ENCODE measurements at regions not wholly inside any gene's neighbourhood (a gene's known extent, or its start where the extent isn't known, plus 50 kb on each side); places are given as distances from the start of the nearest gene placed in this dataset.

DNA sequence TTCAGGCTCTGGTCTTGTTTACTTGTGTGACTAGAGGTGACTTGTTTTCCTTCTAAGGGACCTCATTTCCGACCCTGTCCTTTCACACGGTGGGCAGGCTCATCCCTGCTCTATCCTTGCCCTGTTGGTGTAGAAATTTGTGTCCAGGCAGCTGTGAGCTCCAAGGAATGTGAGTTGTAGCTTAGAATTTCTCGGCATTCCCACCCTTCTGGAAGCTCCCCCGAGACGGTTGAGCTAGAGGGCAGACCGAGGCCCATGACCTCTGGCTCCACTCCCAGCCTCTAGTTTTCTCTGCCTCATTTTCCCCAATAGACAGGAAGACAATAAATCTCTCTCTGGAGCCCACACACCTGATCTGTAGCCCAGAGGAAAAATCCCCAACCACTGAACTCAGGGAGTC is 100.9 kb downstream of the NAV1 start:
- Histone ChIP-seq H3K27ac (ENCODE audit: low read length) (no peak overlapping the region), H3K4me2 (ENCODE audit: low read length) (no peak overlapping the region), H3K9me3 (ENCODE audit: insufficient read depth, low read length) (no peaks in the 10 kb centered on the region), H3K4me3 (ENCODE audit: low read length) (no peak overlapping the region), H3K27me3 (ENCODE audit: low read depth, low read length) (0 out of 2 replicates have a peak, but pooled peaks cover 14% of the 10 kb centered on the region), H3K4me1 (ENCODE audit: low read length) (no peaks in the 10 kb centered on the region), H2AFZ (ENCODE audit: low read depth, low read length) (no peak overlapping the region), H4K20me1 (ENCODE audit: insufficient read depth, low read length) (no peaks in the 10 kb centered on the region), H3K36me3 (replicated peaks; ENCODE audit: low read depth, low read length) (no peaks in the 10 kb centered on the region), H3K79me2 (ENCODE audit: low read length) (no peaks in the 10 kb centered on the region), H3K9ac (ENCODE audit: low read length) (no peak overlapping the region)
- no peak for TF ChIP-seq EZH2phosphoT487 (IDR thresholded peaks at IDR 0.05; ENCODE audit: low read depth)
- TF ChIP-seq CTCF (IDR thresholded peaks at IDR 0.05; ENCODE audit: low read depth, low read length), result no peak

GRCh38 chr1:201640624-201641023 is 101.7 kb downstream of the NAV1 start:
- H3K4me1 ChIP-seq (ENCODE audit: low read length), result no peaks in the 10 kb centered on the region
- no peak overlapping the region for H3K9ac ChIP-seq (ENCODE audit: low read length)
- TF ChIP-seq CTCF (IDR thresholded peaks at IDR 0.05; ENCODE audit: low read depth, low read length) (no peak), EZH2phosphoT487 (IDR thresholded peaks at IDR 0.05; ENCODE audit: low read depth) (no peak)
- no peak overlapping the region for H3K4me2 ChIP-seq (ENCODE audit: low read length)
- no peaks in the 10 kb centered on the region for H3K9me3 ChIP-seq (ENCODE audit: insufficient read depth, low read length)
- no peaks in the 10 kb centered on the region for H4K20me1 ChIP-seq (ENCODE audit: insufficient read depth, low read length)
- H3K27ac ChIP-seq (ENCODE audit: low read length), result no peak overlapping the region
- no peak overlapping the region for H3K4me3 ChIP-seq (ENCODE audit: low read length)
- no peaks in the 10 kb centered on the region for H3K79me2 ChIP-seq (ENCODE audit: low read length)
- 0 out of 2 replicates have a peak, but pooled peaks cover 13% of the 10 kb centered on the region for H3K27me3 ChIP-seq (ENCODE audit: low read depth, low read length)
- H2AFZ ChIP-seq (ENCODE audit: low read depth, low read length), result no peak overlapping the region
- H3K36me3 ChIP-seq (replicated peaks; ENCODE audit: low read depth, low read length), result no peaks in the 10 kb centered on the region

- Histone ChIP-seq H3K36me3 (replicated peaks; ENCODE audit: low read depth, low read length) (no peaks in the 10 kb centered on the region), H2AFZ (ENCODE audit: low read depth, low read length) (no peak overlapping the region), H3K9me3 (ENCODE audit: insufficient read depth, low read length) (no peaks in the 10 kb centered on the region), H3K4me2 (ENCODE audit: low read length) (no peak overlapping the region), H3K27me3 (ENCODE audit: low read depth, low read length) (peaks cover 10% of the 10 kb centered on the region; the same call in 1 of the 2 replicates), H3K9ac (ENCODE audit: low read length) (no peak overlapping the region), H3K27ac (ENCODE audit: low read length) (no peak overlapping the region), H3K4me1 (ENCODE audit: low read length) (no peaks in the 10 kb centered on the region), H3K79me2 (ENCODE audit: low read length) (no peaks in the 10 kb centered on the region), H3K4me3 (ENCODE audit: low read length) (no peak overlapping the region), H4K20me1 (ENCODE audit: insufficient read depth, low read length) (no peaks in the 10 kb centered on the region)
- TF ChIP-seq CTCF (IDR thresholded peaks at IDR 0.05; ENCODE audit: low read depth, low read length) (no peak), EZH2phosphoT487 (IDR thresholded peaks at IDR 0.05; ENCODE audit: low read depth) (no peak)
These were observed 102.8 kb downstream of the NAV1 start for GRCh38 chr1:201641524-201642253.

GRCh38 chr1:201643835-201644104 is 104.8 kb downstream of the NAV1 start:
- Histone ChIP-seq H3K27me3 (ENCODE audit: low read depth, low read length) (peaks cover 8% of the 10 kb centered on the region; the same call in 1 of the 2 replicates), H3K27ac (ENCODE audit: low read length) (no peak overlapping the region), H3K4me1 (ENCODE audit: low read length) (no peaks in the 10 kb centered on the region), H3K36me3 (replicated peaks; ENCODE audit: low read depth, low read length) (no peaks in the 10 kb centered on the region), H3K9me3 (ENCODE audit: insufficient read depth, low read length) (no peaks in the 10 kb centered on the region), H3K4me2 (ENCODE audit: low read length) (no peak overlapping the region), H2AFZ (ENCODE audit: low read depth, low read length) (no peak overlapping the region), H3K9ac (ENCODE audit: low read length) (no peak overlapping the region), H3K79me2 (ENCODE audit: low read length) (no peaks in the 10 kb centered on the region), H3K4me3 (ENCODE audit: low read length) (no peak overlapping the region), H4K20me1 (ENCODE audit: insufficient read depth, low read length) (no peaks in the 10 kb centered on the region)
- TF ChIP-seq EZH2phosphoT487 (IDR thresholded peaks at IDR 0.05; ENCODE audit: low read depth) (no peak), CTCF (IDR thresholded peaks at IDR 0.05; ENCODE audit: low read depth, low read length) (no peak)

All from OCI-LY3 (cell line).